KMS-11 (cell line): ENCODE measurements at regions not wholly inside any gene's neighbourhood (a gene's known extent, or its start where the extent isn't known, plus 50 kb on each side); places are given as distances from the start of the nearest gene placed in this dataset.

Source experiments
- H2AFZ ChIP-seq: fragments of 200-600 bp; sonication (generic); 2 replicates; pipeline ENCODE4 v1.6.1; 2016; ENCODE audit warnings: antibody characterized with exemption, mixed run types, low read depth
- H3K27ac ChIP-seq: fragments of 200-600 bp; sonication (generic); 2 replicates; pipeline ENCODE4 v1.6.1; 2016; ENCODE audit warnings: mild to moderate bottlenecking, mixed run types
- H3K27me3 ChIP-seq: fragments of 200-600 bp; sonication (generic); 2 replicates; pipeline ENCODE4 v1.6.1; 2017; ENCODE audit warnings: mild to moderate bottlenecking, low read depth, mixed run types, moderate library complexity; ENCODE audit not compliant: insufficient read depth
- H3K36me3 ChIP-seq: fragments of 200-600 bp; sonication (generic); 2 replicates; pipeline ENCODE4 v1.6.1; 2017; ENCODE audit warnings: mild to moderate bottlenecking, mixed run types; ENCODE audit not compliant: insufficient read depth
- H3K4me1 ChIP-seq: fragments of 200-600 bp; sonication (generic); 2 replicates; pipeline ENCODE4 v1.6.1; 2016; ENCODE audit warnings: mild to moderate bottlenecking, low read depth, mixed run types; ENCODE audit not compliant: poor library complexity, severe bottlenecking
- H3K4me2 ChIP-seq: fragments of 200-600 bp; sonication (generic); 2 replicates; pipeline ENCODE4 v1.7.0; 2016; ENCODE audit warnings: mild to moderate bottlenecking, mixed run types
- H3K4me3 ChIP-seq: fragments of 200-600 bp; sonication (generic); IDR thresholded peaks from 2 replicates; pipeline ENCODE4 v1.6.1; 2017; ENCODE audit warnings: low read depth, low read length, mixed read lengths; ENCODE audit not compliant: insufficient read depth
- H3K79me2 ChIP-seq: fragments of 200-600 bp; sonication (generic); 2 replicates; pipeline ENCODE4 v1.6.1; 2016; ENCODE audit warnings: low read depth, mixed run types; ENCODE audit not compliant: insufficient read depth
- H3K9ac ChIP-seq: fragments of 200-600 bp; sonication (generic); 2 replicates; pipeline ENCODE4 v1.6.1; 2016; ENCODE audit warnings: mild to moderate bottlenecking, mixed run types
- H4K20me1 ChIP-seq: fragments of 200-600 bp; sonication (generic); 2 replicates; pipeline ENCODE4 v1.6.1; 2016; ENCODE audit warnings: mild to moderate bottlenecking, mixed run types; ENCODE audit not compliant: insufficient read depth
- TF ChIP-seq, protein P1 (sequence below): fragments of 200-600 bp; sonication (generic); conservative IDR thresholded peaks from 2 replicates; pipeline ENCODE4 v1.6.1; 2017; ENCODE audit warnings: low read depth, mild to moderate bottlenecking, antibody characterized with exemption, low read length, moderate library complexity, mixed read lengths

DNA sequence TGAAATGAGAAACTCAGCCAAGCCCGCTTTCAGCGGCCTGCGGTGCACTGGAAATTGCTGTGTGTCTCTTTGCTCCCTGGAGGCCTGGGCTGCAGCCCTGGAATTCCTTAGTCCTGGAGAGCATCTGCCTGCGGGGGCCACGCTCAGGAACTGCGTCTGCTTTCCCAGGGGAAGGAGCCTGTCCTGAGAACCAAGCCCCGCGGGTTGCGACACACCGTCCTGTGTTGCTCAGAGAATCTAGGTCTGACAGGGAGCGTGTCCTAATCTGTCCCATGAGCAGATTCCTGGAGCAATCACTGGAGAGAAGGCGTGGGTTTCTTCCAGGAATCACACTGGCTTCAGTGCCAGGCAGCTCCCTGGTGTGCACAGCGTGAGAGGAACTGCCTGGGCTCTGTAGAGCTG lies 708.1 kb downstream of the BRD1 start:
- Histone ChIP-seq H2AFZ (no peak overlapping the region), H3K9ac (no peak overlapping the region), H3K27ac (no peak overlapping the region), H3K4me1 (no peaks in the 10 kb centered on the region), H3K4me3 (no peak overlapping the region), H4K20me1 (no peaks in the 10 kb centered on the region), H3K36me3 (no peaks in the 10 kb centered on the region), H3K4me2 (no peak overlapping the region), H3K27me3 (no peaks in the 10 kb centered on the region), H3K79me2 (no peaks in the 10 kb centered on the region)
- TF ChIP-seq, protein P1, sequence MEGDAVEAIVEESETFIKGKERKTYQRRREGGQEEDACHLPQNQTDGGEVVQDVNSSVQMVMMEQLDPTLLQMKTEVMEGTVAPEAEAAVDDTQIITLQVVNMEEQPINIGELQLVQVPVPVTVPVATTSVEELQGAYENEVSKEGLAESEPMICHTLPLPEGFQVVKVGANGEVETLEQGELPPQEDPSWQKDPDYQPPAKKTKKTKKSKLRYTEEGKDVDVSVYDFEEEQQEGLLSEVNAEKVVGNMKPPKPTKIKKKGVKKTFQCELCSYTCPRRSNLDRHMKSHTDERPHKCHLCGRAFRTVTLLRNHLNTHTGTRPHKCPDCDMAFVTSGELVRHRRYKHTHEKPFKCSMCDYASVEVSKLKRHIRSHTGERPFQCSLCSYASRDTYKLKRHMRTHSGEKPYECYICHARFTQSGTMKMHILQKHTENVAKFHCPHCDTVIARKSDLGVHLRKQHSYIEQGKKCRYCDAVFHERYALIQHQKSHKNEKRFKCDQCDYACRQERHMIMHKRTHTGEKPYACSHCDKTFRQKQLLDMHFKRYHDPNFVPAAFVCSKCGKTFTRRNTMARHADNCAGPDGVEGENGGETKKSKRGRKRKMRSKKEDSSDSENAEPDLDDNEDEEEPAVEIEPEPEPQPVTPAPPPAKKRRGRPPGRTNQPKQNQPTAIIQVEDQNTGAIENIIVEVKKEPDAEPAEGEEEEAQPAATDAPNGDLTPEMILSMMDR, result no peak

DNA sequence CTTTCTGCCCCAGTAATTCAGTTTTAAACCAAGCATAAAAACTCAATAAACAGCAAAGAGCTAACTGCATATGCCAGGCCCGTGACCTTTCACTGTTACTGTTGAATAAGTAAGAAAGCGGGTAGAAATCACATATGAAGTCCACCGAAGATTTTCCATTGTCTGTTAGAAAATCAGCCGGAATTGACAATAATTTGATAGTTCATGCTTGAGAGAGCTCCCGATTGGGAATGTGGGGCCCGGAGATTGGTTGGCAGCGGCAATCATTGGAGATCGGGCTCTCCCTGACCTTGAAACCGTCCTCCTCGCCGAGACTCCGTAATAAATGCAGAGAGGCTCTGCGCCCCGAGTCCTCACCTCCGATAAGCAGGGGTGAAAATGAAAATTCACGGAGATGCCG lies 709.6 kb downstream of the BRD1 start:
- Histone ChIP-seq H2AFZ (no peak overlapping the region), H3K9ac (no peak overlapping the region), H3K36me3 (no peaks in the 10 kb centered on the region), H3K4me3 (no peak overlapping the region), H3K4me2 (no peak overlapping the region), H3K4me1 (no peaks in the 10 kb centered on the region), H3K79me2 (no peaks in the 10 kb centered on the region), H4K20me1 (no peaks in the 10 kb centered on the region), H3K27me3 (no peaks in the 10 kb centered on the region), H3K27ac (no peak overlapping the region)
- TF ChIP-seq, protein P1, result no peak

DNA sequence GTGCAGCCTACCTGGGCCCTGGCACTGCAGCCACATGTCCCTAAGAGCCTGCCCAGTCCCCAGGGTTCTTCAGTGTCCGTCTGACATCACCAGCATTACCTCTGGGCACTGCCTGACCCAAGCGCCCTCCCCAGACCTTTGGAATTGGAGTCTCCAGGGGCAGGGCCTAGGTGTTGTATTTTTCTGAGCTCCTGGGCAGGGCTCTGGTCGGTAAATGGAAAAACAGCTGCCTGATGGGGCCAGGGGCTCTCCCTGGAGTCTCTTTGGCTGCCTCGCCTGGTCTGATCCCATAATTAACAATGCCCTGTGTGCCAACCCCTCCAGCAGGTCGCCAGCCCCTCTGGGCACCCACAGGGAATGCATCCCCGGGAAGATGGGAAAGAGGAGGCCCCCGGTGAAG lies 710.2 kb downstream of the BRD1 start:
- H3K36me3 ChIP-seq, result no peaks in the 10 kb centered on the region
- TF ChIP-seq, protein P1, result no peak
- H3K27me3 ChIP-seq, result no peaks in the 10 kb centered on the region
- no peak overlapping the region for H3K4me3 ChIP-seq
- no peak overlapping the region for H2AFZ ChIP-seq
- H3K4me1 ChIP-seq, result no peaks in the 10 kb centered on the region
- no peaks in the 10 kb centered on the region for H3K79me2 ChIP-seq
- no peak overlapping the region for H3K4me2 ChIP-seq
- no peak overlapping the region for H3K27ac ChIP-seq
- no peaks in the 10 kb centered on the region for H4K20me1 ChIP-seq
- no peak overlapping the region for H3K9ac ChIP-seq

DNA sequence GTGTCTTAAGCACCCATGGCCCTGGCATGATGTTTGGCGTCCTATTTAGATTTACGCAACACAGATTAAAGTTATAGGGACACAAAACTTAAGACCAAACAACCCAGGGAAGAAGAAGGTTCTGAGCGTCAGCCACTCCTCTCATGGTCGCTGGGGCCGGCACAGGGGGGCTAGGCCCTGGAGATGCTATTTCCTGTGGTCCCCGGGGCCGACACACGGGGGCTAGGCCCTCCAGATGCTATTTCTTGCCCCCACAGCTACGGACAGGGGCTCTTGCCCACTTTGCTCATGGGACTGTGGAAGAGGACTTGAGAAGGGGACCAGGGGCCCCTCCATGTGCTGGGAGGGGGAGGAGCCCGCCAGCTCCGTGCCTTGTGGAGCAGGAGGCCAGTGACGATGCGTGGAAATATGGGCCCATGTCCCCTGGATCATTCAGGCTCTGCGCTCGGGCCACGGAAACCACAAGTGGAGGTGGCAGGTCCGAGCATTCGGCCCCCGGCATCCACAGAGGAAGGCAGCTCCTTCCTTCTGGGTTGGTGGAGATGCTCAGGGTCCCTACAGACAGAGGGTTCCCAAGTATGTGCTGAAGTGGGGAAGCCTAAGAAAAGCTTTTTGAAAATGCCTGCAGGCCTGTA lies 711.1 kb downstream of the BRD1 start:
- H2AFZ ChIP-seq, result no peak overlapping the region
- H4K20me1 ChIP-seq, result no peaks in the 10 kb centered on the region
- H3K4me2 ChIP-seq, result no peak overlapping the region
- no peaks in the 10 kb centered on the region for H3K79me2 ChIP-seq
- no peak overlapping the region for H3K27ac ChIP-seq
- H3K9ac ChIP-seq, result no peak overlapping the region
- no peaks in the 10 kb centered on the region for H3K27me3 ChIP-seq
- no peaks in the 10 kb centered on the region for H3K36me3 ChIP-seq
- TF ChIP-seq, protein P1, result no peak
- no peaks in the 10 kb centered on the region for H3K4me1 ChIP-seq
- H3K4me3 ChIP-seq, result no peak overlapping the region
